HG03378 (cell line): ENCODE measurements at regions not wholly inside any gene's neighbourhood (a gene's known extent, or its start where the extent isn't known, plus 50 kb on each side); places are given as distances from the start of the nearest gene placed in this dataset.

Experiments used
- ATAC-seq: cut with Tn5 transposase; IDR thresholded peaks from one replicate; pipeline ENCODE4 v1.9.1; 2021; ENCODE audit warnings: mild to moderate bottlenecking, moderate library complexity; ENCODE audit not compliant: unreplicated experiment

DNA sequence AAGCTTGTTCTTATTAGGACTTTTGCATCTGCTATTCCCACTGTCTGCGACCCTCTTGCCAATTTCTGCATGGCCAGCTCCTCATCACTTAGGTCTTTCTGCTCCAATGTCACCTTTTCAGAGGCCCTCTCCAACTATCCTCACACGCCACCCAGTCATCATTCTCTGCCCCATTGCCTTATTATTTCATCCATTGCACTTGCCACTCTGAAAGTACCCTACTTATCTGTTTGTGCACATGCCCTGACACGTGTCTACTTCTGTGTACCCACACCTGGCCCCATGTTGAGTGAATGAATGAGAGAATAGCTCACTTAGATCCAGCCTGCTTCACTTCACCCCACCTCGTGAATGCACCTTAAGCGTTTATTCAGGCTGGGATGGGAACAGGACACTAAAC lies 218.7 kb upstream of the TBX3 start:
- ATAC-seq, result no peak

DNA sequence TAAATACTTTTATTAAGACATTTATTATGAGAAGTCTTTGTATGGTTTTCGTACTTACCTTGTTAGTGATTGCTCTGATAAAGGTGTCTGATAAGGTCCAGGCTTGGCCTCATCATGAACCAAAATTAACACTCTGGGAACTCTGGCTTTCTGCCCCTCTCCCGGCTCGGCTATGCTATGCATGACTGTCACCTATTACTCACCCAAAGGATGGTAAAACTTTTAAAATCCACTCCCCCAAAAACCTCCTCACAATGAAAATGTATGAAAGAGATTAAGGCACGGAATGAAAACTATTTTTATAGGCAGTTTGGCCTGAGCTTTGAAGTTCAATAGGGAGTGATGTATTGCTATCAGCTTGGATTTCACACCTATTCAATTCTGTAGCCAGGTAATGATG lies 217.3 kb upstream of the TBX3 start:
- ATAC-seq, result no peak

DNA sequence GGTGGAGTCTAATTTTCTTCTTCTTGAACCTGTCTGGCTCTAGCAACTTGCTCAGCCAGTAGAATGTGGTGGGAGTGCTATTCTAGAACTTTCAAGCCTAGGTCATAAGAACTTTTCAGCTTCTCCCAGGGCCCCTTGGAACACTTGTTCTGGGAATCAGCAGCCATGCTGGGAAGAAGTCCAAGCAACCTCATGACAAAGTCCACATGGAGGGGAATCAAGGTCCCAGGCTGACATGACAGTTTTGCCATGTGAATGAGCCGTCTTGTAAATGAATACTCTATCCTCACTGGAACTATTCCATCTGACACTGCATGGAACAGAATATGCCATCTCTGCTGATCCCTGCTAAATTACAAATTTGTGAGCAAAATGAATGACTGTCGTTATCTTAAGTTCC lies 214.2 kb upstream of the TBX3 start:
- ATAC-seq, result no peak

DNA sequence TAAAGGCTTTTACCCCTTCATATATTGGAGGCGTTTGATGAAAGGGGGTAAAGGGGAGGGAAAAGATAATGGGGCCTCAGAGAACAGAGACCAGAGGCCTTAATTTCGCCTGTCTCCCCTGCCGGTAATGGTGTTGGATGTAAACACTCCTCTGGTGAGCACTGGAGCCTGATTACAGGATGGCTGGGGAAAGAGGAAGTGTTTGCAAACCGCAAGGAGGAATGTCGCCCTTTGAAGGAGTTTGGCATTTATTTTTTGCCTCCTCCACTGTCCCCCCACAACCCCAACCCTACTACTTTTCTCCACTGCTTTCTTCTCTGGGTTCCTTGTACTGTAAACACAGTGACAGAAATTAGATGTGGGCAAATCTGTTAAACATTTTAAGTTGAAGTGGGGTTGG lies 211.9 kb upstream of the TBX3 start:
- ATAC-seq, result no peak

DNA sequence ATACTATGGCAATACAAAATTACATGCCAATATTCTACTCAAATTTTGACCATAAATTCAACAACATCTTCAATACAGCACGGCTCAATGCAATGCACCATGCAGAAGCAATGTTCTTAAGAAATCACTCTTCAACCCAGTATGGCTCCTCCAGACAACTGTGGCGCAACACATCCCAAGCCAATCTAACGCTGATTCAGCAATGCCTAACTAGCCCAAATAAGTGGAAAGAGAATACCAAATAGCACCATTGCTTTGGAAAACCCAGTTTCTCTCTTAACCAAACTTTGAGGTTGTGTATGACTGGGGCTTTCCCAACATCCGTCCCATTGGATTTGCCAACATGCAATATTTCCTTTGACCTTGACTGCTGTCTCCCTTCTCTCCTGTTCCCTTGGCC lies 211.1 kb upstream of the TBX3 start:
- ATAC-seq, result no peak

DNA sequence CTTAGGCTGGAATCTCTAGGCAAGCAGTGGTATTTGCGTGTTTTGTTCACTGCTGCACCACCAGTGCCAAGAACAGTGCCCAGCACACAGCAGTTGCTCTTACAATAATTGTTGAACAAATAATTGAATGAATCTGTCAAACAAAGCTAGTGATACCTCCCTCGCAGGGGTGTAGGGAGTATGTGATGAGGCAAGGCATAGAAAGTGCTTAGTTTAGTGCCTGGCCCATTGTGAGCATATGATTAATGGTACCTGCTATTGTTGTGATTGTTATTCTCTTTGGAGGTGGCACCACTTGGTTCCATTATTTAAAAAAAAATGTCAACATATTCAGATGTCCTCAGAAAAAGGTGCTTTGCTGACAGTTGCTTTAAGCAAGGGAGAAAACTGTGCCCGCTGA lies 210.1 kb upstream of the TBX3 start:
- no peak for ATAC-seq

DNA sequence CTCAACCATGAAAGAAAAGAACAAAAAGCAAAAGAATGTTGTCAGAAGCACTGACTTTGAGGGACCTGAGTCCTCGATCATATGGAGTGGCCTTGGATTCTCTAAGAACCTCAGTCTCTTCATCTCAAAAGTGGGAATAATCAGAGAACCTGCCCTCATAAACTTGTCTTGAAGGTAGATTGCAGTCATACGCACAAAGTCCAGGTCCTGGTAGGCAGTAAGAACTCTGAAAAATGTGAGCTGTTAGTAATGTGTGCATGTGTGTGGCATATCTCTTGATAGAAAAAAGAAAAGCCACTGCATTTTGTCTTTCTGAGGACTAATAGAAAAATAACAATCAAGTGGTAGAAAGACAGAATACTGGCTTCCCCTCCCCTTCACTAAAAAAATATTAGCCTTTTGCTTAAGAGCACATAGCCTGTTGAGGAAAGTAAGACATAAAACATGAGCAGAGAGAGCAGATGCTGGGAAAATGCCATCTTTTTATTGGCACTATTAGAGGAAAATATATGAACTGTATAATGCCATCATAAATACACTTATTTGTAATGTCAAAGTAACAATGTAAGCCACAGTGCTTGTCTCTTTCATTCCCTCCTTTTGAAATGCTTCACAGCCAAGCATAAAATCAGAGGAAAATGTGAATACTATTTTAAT lies 205.1 kb upstream of the TBX3 start:
- no peak for ATAC-seq

DNA sequence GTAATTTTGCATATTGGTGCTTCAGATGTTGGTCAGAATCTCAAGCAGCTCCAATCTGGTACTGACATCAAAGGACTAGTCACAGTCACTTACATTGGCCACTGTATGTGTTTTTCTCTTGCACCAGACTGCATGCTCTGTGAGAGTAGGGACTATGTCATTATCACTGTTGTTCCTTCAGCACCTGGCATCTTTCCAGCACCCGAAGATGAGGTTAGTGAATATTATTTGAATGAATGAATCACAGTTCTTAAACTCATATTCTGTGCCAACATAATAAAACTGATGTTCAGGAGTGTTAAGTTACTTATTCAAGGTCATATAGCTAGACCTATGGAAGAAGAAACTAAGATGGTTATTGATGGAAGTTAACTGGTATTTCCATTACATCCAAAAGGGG lies 204.5 kb upstream of the TBX3 start:
- no peak for ATAC-seq

DNA sequence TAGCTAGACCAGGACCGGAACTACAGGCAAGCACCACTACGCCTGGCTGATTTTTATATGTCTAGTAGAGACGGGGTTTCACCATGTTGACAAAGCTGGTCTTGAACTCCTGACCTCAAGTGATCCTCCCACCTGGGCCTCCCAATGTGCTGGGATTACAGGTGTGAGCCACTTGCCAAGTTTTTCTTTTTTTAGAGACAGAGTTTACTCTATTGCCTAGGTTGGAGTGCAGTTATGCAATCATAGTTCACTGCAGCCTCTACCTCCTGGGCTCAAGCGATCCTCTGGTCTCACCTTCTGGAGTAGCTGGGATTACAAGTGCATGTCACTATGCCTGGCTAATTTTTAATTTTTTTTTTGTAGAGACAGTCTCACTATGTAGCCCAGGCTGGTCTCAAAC lies 201.5 kb upstream of the TBX3 start:
- no peak for ATAC-seq

DNA sequence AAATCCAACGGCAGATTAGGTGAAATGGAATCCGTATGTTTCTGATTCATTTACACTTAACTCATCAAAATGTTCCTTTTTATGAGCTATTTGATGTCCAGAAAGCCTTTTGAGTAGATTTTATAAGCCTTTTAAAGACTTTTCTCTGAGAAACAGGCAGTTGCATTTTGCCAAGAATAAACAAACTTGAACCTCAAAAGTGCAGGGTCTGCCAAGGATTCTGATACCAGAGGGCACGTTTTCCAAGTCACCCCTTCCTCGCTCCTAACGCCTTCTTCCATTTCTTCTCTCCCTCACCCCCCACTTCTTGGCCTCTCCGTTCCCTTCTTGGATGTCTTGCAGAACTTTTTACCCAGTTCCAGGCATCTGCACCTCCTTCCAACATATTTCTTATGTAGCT lies 200.6 kb upstream of the TBX3 start:
- ATAC-seq, result no peak

DNA sequence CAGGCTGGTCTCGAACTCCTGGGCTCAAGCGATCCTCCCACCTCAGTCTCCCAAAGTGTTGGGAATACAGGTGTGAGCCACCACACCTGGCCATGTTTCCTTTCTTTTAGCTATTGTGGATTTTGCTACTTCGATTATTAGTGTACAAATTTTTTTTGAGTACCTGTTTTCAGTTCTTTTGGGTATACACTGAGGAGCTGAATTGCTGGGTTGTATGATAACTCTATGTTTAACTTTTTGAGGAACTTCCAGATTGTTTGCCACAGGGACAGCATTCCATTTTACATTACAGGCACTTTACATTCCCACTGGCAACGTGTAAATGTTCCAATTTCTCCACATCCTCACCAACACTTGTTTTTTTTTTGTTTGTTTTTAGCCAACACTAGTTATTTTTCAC lies 198.1 kb upstream of the TBX3 start:
- ATAC-seq, result no peak

DNA sequence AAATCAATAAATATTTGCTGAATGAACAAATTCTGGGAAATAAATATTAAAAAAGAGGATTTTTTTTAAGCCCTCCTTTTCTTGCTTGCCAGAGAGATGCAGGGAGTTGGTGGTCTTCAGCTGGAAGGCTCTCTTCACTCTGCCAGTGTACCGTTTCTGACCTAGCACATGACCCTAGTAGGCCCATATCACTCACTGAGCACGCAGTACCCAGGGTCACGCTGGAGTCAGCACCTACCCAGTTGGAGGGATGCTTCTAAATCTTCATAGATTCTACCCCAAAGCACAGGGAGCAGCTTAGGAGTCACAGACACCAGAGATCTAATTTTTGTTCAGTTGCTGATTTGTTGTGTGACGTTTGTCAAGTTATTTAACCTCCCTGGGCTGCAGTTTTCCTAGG lies 195.4 kb upstream of the TBX3 start:
- no peak for ATAC-seq

DNA sequence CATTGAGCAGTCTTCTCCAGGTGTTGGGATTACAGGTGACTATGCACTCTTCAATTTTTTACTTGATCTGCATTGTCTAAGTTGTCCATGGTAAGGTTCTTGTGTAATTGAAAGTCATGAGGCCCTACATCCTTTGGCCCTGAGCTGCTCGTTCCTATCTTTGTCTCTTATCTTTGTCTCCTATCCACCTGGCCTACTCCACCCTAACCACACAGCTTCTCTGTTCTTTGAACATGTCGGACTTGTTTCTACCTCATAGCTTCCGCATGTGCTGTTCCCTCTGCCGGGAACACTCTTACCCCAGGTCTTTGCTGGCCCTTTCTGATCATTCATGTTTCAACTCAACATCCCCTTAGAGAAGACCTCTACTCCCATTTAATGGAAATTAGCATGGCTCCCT lies 194.8 kb upstream of the TBX3 start:
- ATAC-seq, result no peak

DNA sequence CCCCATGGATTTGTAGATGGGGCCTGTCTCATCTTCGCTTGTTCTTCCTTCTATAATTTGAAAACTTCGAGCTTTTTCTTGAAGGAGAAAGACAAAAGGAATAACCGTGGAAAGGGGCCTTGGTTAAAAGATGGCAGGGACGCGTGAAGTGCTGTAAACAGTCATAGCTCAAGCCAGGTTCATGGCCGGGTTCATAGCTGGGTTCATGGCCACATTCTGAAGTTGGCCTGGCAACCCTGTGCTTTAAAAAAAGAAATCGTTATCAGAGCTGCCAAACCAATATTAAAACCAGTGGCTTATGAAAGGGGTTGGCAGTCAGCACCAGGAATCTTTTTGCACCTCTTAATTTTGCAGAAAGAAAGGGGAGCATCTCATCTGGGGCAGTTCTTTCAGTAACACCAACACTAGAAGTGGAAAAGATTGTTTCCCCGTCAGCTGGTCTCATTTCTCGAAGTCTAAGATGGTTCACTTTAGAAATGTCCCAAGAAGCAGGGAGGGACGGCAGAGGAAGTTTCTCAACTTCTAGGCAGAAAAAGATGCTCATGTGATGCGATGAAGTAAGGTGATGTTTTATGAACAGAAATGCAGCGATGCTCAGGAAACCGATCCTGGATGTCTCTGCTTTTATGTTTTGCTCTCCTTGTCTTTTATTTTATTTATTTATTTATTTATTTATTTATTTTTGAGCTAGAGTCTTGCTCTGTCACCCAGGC lies 193.1 kb upstream of the TBX3 start:
- no peak for ATAC-seq

DNA sequence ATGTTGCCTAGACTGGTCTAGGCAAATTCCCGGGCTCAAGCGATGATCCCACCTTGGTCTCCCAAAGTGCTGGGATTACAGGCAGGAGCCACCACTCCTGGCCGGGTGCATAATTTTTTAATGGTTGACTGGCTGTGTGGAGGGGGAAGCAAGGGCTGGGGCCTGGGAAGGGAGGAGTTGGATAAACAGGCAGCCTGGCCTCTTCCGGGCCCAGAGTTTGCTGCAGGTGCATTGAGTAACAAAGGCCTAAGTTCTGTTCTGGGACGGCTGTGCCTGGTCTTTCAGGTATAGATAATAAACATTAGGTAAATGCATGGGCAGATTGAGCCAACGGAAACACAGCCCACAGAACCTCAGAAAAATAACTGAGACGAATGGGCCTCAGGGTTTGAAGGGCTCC lies 191.3 kb upstream of the TBX3 start:
- ATAC-seq, result no peak

DNA sequence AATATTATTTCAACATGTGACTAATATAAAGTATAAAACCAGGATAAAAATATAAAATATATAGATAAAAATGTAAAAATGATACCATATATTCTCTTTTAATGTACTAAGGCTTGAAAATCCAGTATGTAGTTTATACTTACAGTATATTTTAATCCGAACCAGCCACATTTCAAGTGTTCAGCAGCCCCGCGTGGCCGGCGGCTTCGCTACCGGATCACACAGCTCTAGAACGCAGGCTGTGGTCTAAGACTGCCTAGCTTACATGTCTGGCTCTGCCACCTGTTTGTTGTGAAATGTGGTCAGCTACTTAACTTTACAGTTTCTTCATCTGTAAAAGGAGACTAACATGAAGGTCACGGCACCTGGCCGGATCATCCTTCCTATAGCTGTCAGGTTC lies 189.7 kb upstream of the TBX3 start:
- no peak for ATAC-seq

DNA sequence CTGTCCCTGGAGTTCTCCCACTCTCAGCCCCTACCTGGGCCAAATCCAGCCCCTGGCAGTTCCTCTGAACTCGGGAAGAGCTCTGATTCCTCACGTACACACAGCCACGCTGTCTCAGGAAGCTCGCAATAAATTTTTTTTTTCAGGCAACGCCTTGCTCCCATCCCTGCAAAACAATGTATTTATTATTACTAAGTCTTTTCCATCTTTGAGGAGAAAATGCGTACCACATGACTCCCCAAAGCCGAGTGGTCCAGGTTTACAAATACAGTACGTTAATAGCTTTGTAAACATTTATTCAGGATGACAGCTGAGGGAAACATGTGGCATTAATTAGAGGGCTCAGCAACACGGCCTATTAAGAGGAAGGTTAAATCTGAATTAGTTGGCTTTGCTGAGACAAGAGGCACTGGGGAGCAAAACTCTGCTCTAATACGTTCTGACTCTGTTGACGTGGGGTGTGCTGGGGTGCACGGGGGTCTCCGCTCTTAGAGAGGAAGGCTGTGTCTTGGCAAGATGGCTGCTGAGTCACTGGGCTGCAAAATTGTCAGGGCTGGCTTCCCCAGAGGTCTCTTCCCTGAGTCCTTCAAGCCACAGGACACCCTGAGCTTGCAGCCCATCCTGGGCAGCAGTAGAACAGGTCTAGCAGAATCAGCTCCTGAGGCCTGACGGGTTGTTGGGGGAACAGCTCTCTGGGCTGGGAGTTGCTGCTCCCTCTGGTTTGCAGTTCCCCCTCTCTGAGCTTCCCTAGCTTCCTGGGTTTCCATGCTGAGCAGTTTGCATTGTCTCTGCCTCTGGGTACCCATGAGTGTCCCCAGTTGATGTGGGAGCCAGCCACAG lies 185.2 kb upstream of the TBX3 start:
- no peak for ATAC-seq

DNA sequence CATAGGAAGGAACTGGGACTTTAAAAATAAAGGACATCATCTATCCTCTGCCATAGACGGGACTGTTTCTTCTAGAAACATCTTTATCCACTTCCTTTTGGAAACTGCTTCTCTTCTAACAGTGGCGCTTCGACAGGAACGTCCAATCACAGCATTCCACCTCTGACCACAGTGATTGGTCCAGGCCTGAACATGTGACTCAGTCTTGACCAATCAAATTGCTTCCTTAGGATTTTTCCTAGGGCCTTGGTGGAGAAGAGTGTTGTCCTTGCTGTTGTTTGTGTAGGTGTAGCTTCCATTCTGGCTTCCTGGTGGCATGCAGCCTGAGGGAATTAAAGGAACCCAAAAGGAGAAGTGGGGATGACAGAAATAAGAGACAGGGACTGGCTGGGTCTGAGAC lies 182.4 kb upstream of the TBX3 start:
- no peak for ATAC-seq

DNA sequence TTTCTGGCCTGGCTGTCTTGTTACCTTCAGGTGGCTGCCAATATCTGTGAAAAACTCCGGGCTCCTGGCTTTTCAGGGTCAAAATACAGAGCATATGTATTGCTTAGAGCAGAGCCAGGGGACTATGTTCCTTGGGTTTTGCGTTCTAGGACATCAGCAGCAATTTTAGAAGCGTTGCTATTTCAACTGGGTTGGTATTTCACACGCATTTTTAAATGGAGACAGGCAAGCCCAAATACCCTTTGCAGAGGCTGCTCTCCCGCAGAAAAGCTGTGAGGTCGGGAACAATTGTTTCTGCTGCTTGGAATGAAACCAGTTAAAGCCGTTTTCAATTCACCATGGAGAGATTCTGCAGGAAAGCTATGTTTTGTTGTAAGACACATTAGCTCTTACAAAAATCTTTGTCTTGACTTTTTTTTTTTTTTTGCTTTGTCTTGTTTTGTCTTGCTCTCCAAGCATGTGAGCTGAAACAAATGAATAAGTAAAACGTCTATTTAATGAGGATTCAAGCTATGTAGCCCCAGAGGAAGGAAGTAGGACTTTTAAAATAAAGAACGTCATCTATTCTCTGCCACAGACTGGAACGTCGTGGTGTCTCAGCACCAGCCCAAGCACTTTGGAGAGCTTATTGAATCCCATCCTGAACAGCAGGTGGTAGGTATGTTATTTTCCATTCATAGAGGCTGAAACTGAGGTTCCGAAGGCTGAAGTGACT lies 181.0 kb upstream of the TBX3 start:
- ATAC-seq, result no peak

DNA sequence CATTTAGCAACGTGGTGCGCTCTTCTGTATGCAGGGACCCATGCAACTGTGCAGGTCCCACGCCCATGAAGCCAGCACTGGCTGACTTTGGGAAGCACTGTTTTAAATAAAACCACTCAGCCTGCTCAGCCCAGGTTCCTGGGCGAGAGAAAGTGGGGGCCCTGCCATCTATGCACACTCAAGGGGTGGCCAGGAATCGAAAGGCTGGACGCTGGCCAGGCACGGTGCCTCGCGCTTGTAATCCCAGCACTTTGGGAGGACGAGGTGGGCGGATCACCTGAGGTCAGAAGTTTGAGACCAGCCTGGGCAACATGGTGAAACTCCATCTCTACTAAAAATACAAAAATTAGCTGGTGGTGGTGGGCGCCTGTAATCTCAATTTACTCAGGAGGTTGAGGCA lies 179.9 kb upstream of the TBX3 start:
- no peak for ATAC-seq

DNA sequence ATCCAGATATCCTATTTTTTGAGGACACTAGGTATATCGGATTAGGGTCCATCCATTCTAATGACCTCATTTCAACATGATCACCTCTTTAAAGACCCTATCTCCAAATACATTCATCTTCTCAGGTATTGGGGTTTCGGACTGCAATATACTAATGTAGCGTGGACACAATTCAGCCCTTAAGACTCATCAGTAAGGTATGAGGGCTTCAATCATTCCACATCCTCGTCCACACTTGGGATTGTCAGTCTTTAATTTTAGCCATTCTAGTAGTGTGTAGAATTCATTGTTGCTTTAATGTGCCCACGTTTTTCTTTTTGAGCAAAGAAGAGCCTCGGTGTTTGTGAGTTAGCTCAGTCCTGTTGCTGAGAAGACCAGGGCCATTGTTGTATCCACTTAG lies 177.0 kb upstream of the TBX3 start:
- no peak for ATAC-seq
